ENCODE measurements at regions not wholly inside any gene's neighbourhood (a gene's known extent, or its start where the extent isn't known, plus 50 kb on each side); places are given as distances from the start of the nearest gene placed in this dataset.

DNA sequence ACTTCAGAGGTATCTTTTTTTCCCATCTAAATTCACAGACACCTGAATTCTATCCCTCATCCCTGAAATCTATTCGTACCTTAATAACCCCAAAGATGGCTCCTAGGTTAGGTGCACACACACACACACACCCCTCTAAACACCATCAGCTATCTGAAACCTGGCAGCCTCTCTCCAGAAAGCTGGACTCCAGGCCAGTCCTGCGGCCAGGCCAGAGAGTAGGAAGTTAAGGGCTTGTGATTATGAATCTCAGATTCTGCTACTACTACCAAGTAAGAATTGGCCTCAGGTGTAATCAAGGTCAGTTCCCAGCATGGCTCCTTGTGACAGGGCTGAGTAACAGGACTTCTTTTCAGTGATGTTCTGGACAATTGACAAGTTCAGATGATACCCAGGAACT is 244.2 kb upstream of the SERP2 start:
- TF ChIP-seq, protein P1, sequence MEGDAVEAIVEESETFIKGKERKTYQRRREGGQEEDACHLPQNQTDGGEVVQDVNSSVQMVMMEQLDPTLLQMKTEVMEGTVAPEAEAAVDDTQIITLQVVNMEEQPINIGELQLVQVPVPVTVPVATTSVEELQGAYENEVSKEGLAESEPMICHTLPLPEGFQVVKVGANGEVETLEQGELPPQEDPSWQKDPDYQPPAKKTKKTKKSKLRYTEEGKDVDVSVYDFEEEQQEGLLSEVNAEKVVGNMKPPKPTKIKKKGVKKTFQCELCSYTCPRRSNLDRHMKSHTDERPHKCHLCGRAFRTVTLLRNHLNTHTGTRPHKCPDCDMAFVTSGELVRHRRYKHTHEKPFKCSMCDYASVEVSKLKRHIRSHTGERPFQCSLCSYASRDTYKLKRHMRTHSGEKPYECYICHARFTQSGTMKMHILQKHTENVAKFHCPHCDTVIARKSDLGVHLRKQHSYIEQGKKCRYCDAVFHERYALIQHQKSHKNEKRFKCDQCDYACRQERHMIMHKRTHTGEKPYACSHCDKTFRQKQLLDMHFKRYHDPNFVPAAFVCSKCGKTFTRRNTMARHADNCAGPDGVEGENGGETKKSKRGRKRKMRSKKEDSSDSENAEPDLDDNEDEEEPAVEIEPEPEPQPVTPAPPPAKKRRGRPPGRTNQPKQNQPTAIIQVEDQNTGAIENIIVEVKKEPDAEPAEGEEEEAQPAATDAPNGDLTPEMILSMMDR (IDR thresholded peaks at IDR 0.05): no peak
- TF ChIP-seq POLR2A (IDR thresholded peaks at IDR 0.05): no peak
- TF ChIP-seq POLR2AphosphoS5 (IDR thresholded peaks at IDR 0.05): no peak
- no peak for TF ChIP-seq EP300 (IDR thresholded peaks at IDR 0.05; ENCODE audit: low read depth)

All from transverse colon (tissue), 4 donors.